Neuronal stem cell (in vitro differentiated cells): ENCODE measurements at regions not wholly inside any gene's neighbourhood (a gene's known extent, or its start where the extent isn't known, plus 50 kb on each side); places are given as distances from the start of the nearest gene placed in this dataset.

ENCODE experiments used
- DNase-seq: peaks from one replicate; pipeline ENCODE4 v3.0.0-alpha.2; 2013; ENCODE audit warnings: low spot score
- H2AFZ ChIP-seq: one replicate; pipeline ENCODE4 v1.6.1; 2013; ENCODE audit warnings: mild to moderate bottlenecking, low read length, inconsistent platforms
- H2AK5ac ChIP-seq: 2 replicates; pipeline ENCODE4 v1.6.1; 2013; ENCODE audit warnings: low read depth, mild to moderate bottlenecking, inconsistent platforms, low read length, moderate library complexity, mixed read lengths
- H2BK120ac ChIP-seq: 2 replicates; pipeline ENCODE4 v1.6.1; 2013; ENCODE audit warnings: low read depth, mild to moderate bottlenecking, inconsistent platforms, low read length, moderate library complexity, mixed read lengths
- H2BK12ac ChIP-seq: one replicate; pipeline ENCODE4 v1.6.1; 2013; ENCODE audit warnings: low read length, inconsistent platforms
- H2BK15ac ChIP-seq: 2 replicates; pipeline ENCODE4 v1.6.1; 2013; ENCODE audit warnings: mild to moderate bottlenecking, low read length, inconsistent platforms, mixed read lengths
- H2BK5ac ChIP-seq: one replicate; pipeline ENCODE4 v1.6.1; 2013; ENCODE audit warnings: inconsistent platforms, mild to moderate bottlenecking, low read length, moderate library complexity
- H3K14ac ChIP-seq: one replicate; pipeline ENCODE4 v1.6.1; 2013; ENCODE audit warnings: low read length, inconsistent platforms
- H3K18ac ChIP-seq: 2 replicates; pipeline ENCODE4 v1.6.1; 2013; ENCODE audit warnings: low read length, inconsistent platforms
- H3K23ac ChIP-seq: 2 replicates; pipeline ENCODE4 v1.6.1; 2013; ENCODE audit warnings: low read depth, mild to moderate bottlenecking, mixed read lengths, low read length, inconsistent platforms; ENCODE audit not compliant: poor library complexity
- H3K27ac ChIP-seq: replicated peaks from 3 replicates; pipeline ENCODE4 v1.5.1; 2013; ENCODE audit warnings: low read length, inconsistent platforms
- H3K27me3 ChIP-seq, 3 experiments: 2 replicates each; pipeline ENCODE4 v1.6.1; 2013; ENCODE audit warnings: low read length in 3 of 3, mild to moderate bottlenecking in 2 of 3, inconsistent platforms in 1 of 3, low read depth in 1 of 3, mixed read lengths in 1 of 3, moderate library complexity in 1 of 3; ENCODE audit not compliant: control insufficient read depth in 3 of 3, insufficient read depth in 3 of 3
- H3K36me3 ChIP-seq, 2 donors: replicated peaks in 1 of 2; 2 replicates each; pipeline ENCODE4 v1.6.1; 2013; ENCODE audit warnings: low read length in 2 of 2; ENCODE audit not compliant: control insufficient read depth in 2 of 2, insufficient read depth in 2 of 2
- H3K4ac ChIP-seq: 2 replicates; pipeline ENCODE4 v1.6.1; 2013; ENCODE audit warnings: inconsistent platforms, mild to moderate bottlenecking, low read length, moderate library complexity
- H3K4me1 ChIP-seq, 2 donors: 1 replicate in 1 of 2; 2 replicates in 1 of 2; pipeline ENCODE4 v1.6.1; 2013; ENCODE audit warnings: low read length in 2 of 2, low read depth in 1 of 2; ENCODE audit not compliant: control insufficient read depth in 2 of 2, insufficient read depth in 1 of 2
- H3K4me2 ChIP-seq: one replicate; pipeline ENCODE4 v1.6.1; 2013; ENCODE audit warnings: mild to moderate bottlenecking, low read length, inconsistent platforms; ENCODE audit not compliant: insufficient read depth, poor library complexity, severe bottlenecking
- H3K4me3 ChIP-seq, 2 donors: 2 replicates each; pipeline ENCODE4 v1.5.1; 2013; ENCODE audit warnings: low read length in 2 of 2, mild to moderate bottlenecking in 2 of 2, inconsistent platforms in 1 of 2, moderate library complexity in 1 of 2
- H3K79me1 ChIP-seq: one replicate; pipeline ENCODE4 v1.6.1; 2013; ENCODE audit warnings: low read depth, mild to moderate bottlenecking, inconsistent platforms, low read length, moderate library complexity
- H3K9ac ChIP-seq: one replicate; pipeline ENCODE4 v1.6.1; 2013; ENCODE audit warnings: mild to moderate bottlenecking, low read depth, low read length, inconsistent platforms; ENCODE audit not compliant: poor library complexity
- H3K9me3 ChIP-seq, 2 donors: replicated peaks in 1 of 2; 2 replicates each; pipeline versions ENCODE3 to v1.6.1; 2013; ENCODE audit warnings: low read length in 2 of 2, mild to moderate bottlenecking in 2 of 2, inconsistent platforms in 1 of 2, low read depth in 1 of 2, mixed read lengths in 1 of 2, moderate library complexity in 1 of 2; ENCODE audit not compliant: control insufficient read depth in 2 of 2, insufficient read depth in 1 of 2
- H4K8ac ChIP-seq: one replicate; pipeline ENCODE4 v1.6.1; 2013; ENCODE audit warnings: low read depth, mild to moderate bottlenecking, inconsistent platforms, low read length, moderate library complexity
- H4K91ac ChIP-seq: one replicate; pipeline ENCODE4 v1.6.1; 2013; ENCODE audit warnings: low read length, low read depth, mild to moderate bottlenecking, inconsistent platforms; ENCODE audit not compliant: poor library complexity
- WGBS, 2 donors: extraction: QIAGEN DNeasy Blood & Tissue Kit; methylation state at CpG; one replicate each; pipeline ENCODE4 v1.1.7; 2013; ENCODE audit warnings: missing lambda C conversion rate in 2 of 2, mixed read lengths in 1 of 2; ENCODE audit not compliant: insufficient read length in 2 of 2, insufficient replicate concordance in 1 of 2; ENCODE audit errors: extremely low coverage in 2 of 2; 5-methylcytosine and 5-hydroxymethylcytosine counted together

DNA sequence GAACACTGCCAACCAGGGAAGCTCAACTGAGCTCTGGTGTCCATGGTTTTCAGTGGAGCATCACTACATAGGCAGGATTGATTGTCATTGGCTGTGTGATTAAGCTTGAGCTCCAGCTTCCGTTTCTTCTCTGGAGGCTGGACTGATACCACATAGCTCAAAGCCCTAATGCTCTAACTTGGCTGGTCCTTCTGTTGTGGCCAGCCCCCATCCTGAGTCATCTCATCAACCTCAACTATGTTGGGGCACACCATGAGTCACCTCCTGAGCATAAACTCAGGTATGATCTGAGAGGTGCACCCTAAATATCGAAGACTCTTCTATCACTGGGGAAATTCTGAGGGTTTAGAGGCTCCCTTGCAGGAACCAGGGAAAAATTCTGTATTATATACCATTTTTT is 114.5 kb upstream of the INHBA start:
- H3K4me2 ChIP-seq, result no peak overlapping the region
- no peak overlapping the region for H2AK5ac ChIP-seq
- WGBS, 2 donors, result no CpG with 5 or more reads among the region's 2 CpGs

DNA sequence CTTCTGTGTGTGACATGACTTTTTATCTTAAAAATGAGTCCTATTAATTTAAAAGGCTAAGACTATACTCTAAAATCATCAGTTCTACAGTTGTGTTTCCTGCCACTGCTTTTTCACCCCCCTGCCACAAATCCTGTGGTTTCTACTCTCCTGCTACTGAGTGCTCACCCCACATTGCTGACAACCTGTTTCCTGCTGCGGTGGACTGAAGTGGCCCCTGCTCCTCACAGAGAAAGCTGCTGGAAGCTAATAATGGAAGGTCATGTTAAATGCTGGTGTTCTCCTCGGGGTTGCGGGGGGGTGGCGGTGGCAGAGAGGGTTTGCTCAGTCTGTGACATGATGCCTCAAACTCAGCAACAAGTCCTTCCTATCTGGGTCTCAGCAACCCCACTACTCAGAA is 113.2 kb upstream of the INHBA start:
- H2BK15ac ChIP-seq, result no peak overlapping the region
- H3K4ac ChIP-seq, result no peak overlapping the region
- H2AK5ac ChIP-seq, result no peak overlapping the region
- H4K91ac ChIP-seq, result no peak overlapping the region
- no peaks in the 10 kb centered on the region for H3K79me1 ChIP-seq
- peaks cover 0 to 4% of the 10 kb centered on the region in 2 donors for H3K4me1 ChIP-seq
- no peak overlapping the region for H3K9ac ChIP-seq
- no peaks in the 10 kb centered on the region for H3K36me3 ChIP-seq
- H3K9me3 ChIP-seq, result peaks cover 0 to 3% of the 10 kb centered on the region in 2 donors
- no peaks in the 10 kb centered on the region for H3K27me3 ChIP-seq
- H4K8ac ChIP-seq, result no peak overlapping the region
- H3K27ac ChIP-seq, result no peak overlapping the region
- WGBS, 2 donors, result no CpG with 5 or more reads among the region's 4 CpGs
- DNase-seq, result no peak
- no peak overlapping the region for H3K18ac ChIP-seq
- no peak overlapping the region for H3K4me3 ChIP-seq
- H3K4me2 ChIP-seq, result no peak overlapping the region
- no peak overlapping the region for H2BK12ac ChIP-seq
- H2BK120ac ChIP-seq, result no peak overlapping the region
- H2BK5ac ChIP-seq, result no peak overlapping the region
- H3K23ac ChIP-seq, result no peak overlapping the region
- no peak overlapping the region for H3K14ac ChIP-seq
- H2AFZ ChIP-seq, result no peak overlapping the region

More for the DNA sequence above, 114.5 kb upstream of the INHBA start:
- Histone ChIP-seq H3K79me1 (no peaks in the 10 kb centered on the region), H3K4me1 (peaks cover 0 to 4% of the 10 kb centered on the region in 2 donors), H3K18ac (no peak overlapping the region), H3K27me3 (no peaks in the 10 kb centered on the region), H2BK15ac (no peak overlapping the region), H4K91ac (no peak overlapping the region), H3K36me3 (no peaks in the 10 kb centered on the region), H3K9ac (no peak overlapping the region), H2BK120ac (no peak overlapping the region), H3K23ac (no peak overlapping the region), H4K8ac (no peak overlapping the region), H3K27ac (no peak overlapping the region), H3K4ac (no peak overlapping the region), H3K14ac (no peak overlapping the region), H3K4me3 (no peak overlapping the region), H2BK12ac (no peak overlapping the region), H2AFZ (no peak overlapping the region), H2BK5ac (no peak overlapping the region), H3K9me3 (peaks cover 0 to 3% of the 10 kb centered on the region in 2 donors)
- no peak for DNase-seq

DNA sequence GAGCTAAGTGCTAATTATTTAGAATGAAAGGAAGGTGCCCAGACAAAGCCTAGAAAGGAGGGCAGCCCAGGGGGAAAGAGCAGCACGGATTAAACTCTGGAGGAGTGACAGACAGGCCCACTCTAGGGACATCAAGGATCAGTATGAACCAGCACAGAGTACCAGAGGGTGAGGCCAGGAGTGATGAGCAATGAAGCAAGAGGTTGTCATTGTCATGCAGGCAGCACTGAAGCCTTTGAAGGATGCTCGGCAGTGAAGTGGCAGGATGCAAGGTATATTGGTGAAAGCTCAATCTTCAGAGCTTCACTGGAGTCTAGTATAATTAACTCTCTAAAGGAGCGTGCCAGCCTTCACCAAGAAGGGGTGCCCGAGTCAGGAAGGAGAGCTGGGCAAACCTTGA is 112.0 kb upstream of the INHBA start:
- Histone ChIP-seq H2AK5ac (no peak overlapping the region), H2BK120ac (no peak overlapping the region), H3K23ac (no peak overlapping the region), H2BK15ac (no peak overlapping the region), H3K9ac (no peak overlapping the region), H4K91ac (no peak overlapping the region), H2AFZ (no peak overlapping the region), H3K4me1 (peaks cover 0 to 4% of the 10 kb centered on the region in 2 donors), H3K18ac (no peak overlapping the region), H2BK12ac (no peak overlapping the region), H3K14ac (no peak overlapping the region), H4K8ac (no peak overlapping the region), H3K4ac (no peak overlapping the region), H3K27ac (no peak overlapping the region), H3K79me1 (no peaks in the 10 kb centered on the region), H3K4me2 (no peak overlapping the region), H3K36me3 (no peaks in the 10 kb centered on the region), H2BK5ac (no peak overlapping the region), H3K27me3 (no peaks in the 10 kb centered on the region), H3K9me3 (peaks cover 0 to 3% of the 10 kb centered on the region in 2 donors), H3K4me3 (no peak overlapping the region)
- DNase-seq, result no peak
- WGBS, 2 donors, result no CpG with 5 or more reads among the region's 4 CpGs

DNA sequence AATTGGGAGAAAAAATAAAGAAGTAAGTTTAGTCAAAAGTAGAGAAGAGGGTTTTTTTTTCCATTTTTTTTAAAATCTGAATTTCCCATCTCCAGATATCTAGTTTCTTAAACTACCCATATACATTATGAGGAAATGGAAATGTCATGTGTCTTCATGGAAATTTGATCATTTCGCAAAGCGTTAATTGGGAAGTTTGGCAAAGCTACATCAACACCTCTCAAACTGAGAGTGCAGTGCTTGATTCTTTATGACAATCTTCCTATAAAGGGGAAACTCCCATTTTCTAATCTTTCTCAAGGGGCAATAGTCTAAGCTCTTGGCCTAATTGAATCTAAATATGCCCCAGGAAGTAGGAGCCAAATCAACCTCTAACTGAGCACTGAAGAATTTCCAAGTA is 110.4 kb upstream of the INHBA start:
- no peak overlapping the region for H3K9ac ChIP-seq
- no peak overlapping the region for H2BK5ac ChIP-seq
- no peak overlapping the region for H3K23ac ChIP-seq
- H3K36me3 ChIP-seq, result no peaks in the 10 kb centered on the region
- H4K8ac ChIP-seq, result no peak overlapping the region
- H2AK5ac ChIP-seq, result no peak overlapping the region
- no peak overlapping the region for H3K4ac ChIP-seq
- no peaks in the 10 kb centered on the region for H3K9me3 ChIP-seq
- no peak overlapping the region for H2AFZ ChIP-seq
- H4K91ac ChIP-seq, result no peak overlapping the region
- H3K27me3 ChIP-seq, result no peaks in the 10 kb centered on the region
- no peak overlapping the region for H3K18ac ChIP-seq
- no peak overlapping the region for H2BK12ac ChIP-seq
- no peaks in the 10 kb centered on the region for H3K79me1 ChIP-seq
- no peak overlapping the region for H3K14ac ChIP-seq
- no peak for DNase-seq
- no peak overlapping the region for H3K4me3 ChIP-seq
- H2BK120ac ChIP-seq, result no peak overlapping the region
- H3K27ac ChIP-seq, result no peak overlapping the region
- H2BK15ac ChIP-seq, result no peak overlapping the region
- H3K4me2 ChIP-seq, result no peak overlapping the region
- WGBS, 2 donors, result no CpG with 5 or more reads among the region's 2 CpGs
- H3K4me1 ChIP-seq, result peaks cover 4% of the 10 kb centered on the region in 2 donors
